Bronchial epithelial cell (primary cell): ENCODE measurements at regions not wholly inside any gene's neighbourhood (a gene's known extent, or its start where the extent isn't known, plus 50 kb on each side); places are given as distances from the start of the nearest gene placed in this dataset.

ENCODE experiments used
- DNase-seq: peaks from one replicate; pipeline ENCODE4 v3.0.0-alpha.2; 2010; ENCODE audit warnings: low read depth
- FAIRE-seq: peaks from 2 replicates; lab custom pipeline; 2011; peaks lifted over from hg19 to GRCh38; lab: Jason Lieb, UNC
- H3K27me3 ChIP-seq: 2 replicates; pipeline ENCODE4 v1.5.1; 2011; ENCODE audit warnings: low read length; ENCODE audit not compliant: control insufficient read depth, insufficient read depth
- H3K36me3 ChIP-seq: 2 replicates; pipeline ENCODE4 v1.5.1; 2011; ENCODE audit warnings: low read length; ENCODE audit not compliant: control insufficient read depth, insufficient read depth
- H3K4me3 ChIP-seq: 2 replicates; pipeline ENCODE4 v1.5.1; 2011; ENCODE audit warnings: mild to moderate bottlenecking, low read depth, low read length, control low read depth
- TF ChIP-seq, protein P1 (sequence below): IDR thresholded peaks from 2 replicates; pipeline ENCODE4 v1.5.1; 2011; ENCODE audit warnings: mild to moderate bottlenecking, moderate library complexity, low read length, control low read depth, inconsistent platforms; ENCODE audit not compliant: insufficient read depth, severe bottlenecking

- TF ChIP-seq, protein P1, sequence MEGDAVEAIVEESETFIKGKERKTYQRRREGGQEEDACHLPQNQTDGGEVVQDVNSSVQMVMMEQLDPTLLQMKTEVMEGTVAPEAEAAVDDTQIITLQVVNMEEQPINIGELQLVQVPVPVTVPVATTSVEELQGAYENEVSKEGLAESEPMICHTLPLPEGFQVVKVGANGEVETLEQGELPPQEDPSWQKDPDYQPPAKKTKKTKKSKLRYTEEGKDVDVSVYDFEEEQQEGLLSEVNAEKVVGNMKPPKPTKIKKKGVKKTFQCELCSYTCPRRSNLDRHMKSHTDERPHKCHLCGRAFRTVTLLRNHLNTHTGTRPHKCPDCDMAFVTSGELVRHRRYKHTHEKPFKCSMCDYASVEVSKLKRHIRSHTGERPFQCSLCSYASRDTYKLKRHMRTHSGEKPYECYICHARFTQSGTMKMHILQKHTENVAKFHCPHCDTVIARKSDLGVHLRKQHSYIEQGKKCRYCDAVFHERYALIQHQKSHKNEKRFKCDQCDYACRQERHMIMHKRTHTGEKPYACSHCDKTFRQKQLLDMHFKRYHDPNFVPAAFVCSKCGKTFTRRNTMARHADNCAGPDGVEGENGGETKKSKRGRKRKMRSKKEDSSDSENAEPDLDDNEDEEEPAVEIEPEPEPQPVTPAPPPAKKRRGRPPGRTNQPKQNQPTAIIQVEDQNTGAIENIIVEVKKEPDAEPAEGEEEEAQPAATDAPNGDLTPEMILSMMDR = no peak
- DNase-seq (peak; percentile 58), FAIRE-seq (no peak)
- Histone ChIP-seq H3K27me3 (no peaks in the 10 kb centered on the region), H3K36me3 (no peaks in the 10 kb centered on the region), H3K4me3 (no peak overlapping the region)
These were observed 728.0 kb upstream of the C9orf72 start for GRCh38 chr9:28301281-28301680.

DNA sequence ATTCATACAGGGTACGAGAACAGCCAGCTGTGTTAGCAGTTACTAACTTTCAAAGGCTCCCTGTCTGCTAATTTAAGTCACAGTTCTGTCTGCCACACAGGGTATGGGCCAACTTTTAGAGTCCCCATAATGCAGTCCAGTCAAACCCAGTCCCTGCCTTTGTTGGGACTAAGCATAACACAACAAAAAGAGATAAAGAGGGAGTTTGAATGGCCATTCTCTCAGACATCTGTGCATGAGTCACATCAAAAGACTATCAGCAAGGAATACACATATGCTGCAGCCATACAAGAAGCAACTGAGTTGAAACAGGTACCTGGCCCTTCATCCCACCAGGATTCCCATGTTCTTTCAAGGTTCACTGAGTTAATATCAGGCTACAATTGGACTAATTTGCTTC lies 744.5 kb upstream of the C9orf72 start:
- H3K36me3 ChIP-seq = no peaks in the 10 kb centered on the region
- TF ChIP-seq, protein P1 = no peak
- H3K27me3 ChIP-seq = no peaks in the 10 kb centered on the region
- no peak for DNase-seq
- no peak overlapping the region for H3K4me3 ChIP-seq
- FAIRE-seq = no peak

DNA sequence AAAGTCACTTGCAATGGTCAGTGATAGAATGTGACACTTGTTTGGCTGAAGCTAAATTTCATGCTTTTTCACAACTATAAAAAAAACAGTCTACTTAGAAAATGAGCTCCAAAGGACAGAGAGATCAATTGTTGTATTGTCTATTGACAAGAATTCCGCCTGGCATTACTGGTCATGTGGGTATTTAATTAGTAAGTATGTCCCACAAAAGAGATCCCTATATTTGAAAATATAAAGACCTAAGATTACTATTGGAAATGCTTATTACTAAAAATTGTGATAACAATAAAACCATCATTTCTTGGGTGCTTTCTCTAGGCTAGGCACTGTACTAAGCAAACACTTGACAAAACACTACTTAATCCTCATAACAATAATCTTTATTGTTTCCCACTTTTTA lies 745.2 kb upstream of the C9orf72 start:
- DNase-seq = no peak
- no peak for FAIRE-seq
- TF ChIP-seq, protein P1 = no peak
- H3K27me3 ChIP-seq = no peaks in the 10 kb centered on the region
- H3K4me3 ChIP-seq = no peak overlapping the region
- H3K36me3 ChIP-seq = no peaks in the 10 kb centered on the region

DNA sequence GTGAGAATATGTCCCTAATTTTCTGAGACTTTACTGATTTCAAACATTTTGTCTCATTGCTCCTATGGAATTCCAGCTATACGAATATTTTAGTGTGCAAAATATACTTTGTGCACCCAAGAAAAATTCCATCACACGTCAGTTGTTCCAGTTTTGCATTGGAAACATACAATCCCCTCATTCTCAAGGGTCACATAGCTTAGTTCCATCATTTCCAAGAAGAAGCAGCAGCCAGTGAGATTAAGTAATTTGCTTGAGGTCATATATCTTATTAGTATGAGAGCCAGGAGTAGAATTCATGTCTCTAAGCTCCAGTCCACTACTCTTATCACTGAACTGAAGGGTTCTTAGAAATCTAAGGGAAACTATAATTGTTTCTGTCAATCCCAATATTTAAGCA lies 746.7 kb upstream of the C9orf72 start:
- no peaks in the 10 kb centered on the region for H3K36me3 ChIP-seq
- DNase-seq (no peak), FAIRE-seq (no peak)
- no peak overlapping the region for H3K4me3 ChIP-seq
- no peaks in the 10 kb centered on the region for H3K27me3 ChIP-seq
- TF ChIP-seq, protein P1 = no peak

- no peak for FAIRE-seq
- TF ChIP-seq, protein P1 = no peak
- H3K4me3 ChIP-seq = no peak overlapping the region
- no peaks in the 10 kb centered on the region for H3K27me3 ChIP-seq
- no peaks in the 10 kb centered on the region for H3K36me3 ChIP-seq
- no peak for DNase-seq
These were observed 747.3 kb upstream of the C9orf72 start for GRCh38 chr9:28320616-28321015.

GRCh38 chr9:28329323-28329722 lies 756.0 kb upstream of the C9orf72 start:
- TF ChIP-seq, protein P1 = no peak
- no peaks in the 10 kb centered on the region for H3K27me3 ChIP-seq
- peak; percentile 74 for DNase-seq
- no peak overlapping the region for H3K4me3 ChIP-seq
- H3K36me3 ChIP-seq = no peaks in the 10 kb centered on the region
- FAIRE-seq = no peak
